ENCODE measurements at regions not wholly inside any gene's neighbourhood (a gene's known extent, or its start where the extent isn't known, plus 50 kb on each side); places are given as distances from the start of the nearest gene placed in this dataset.

DNA sequence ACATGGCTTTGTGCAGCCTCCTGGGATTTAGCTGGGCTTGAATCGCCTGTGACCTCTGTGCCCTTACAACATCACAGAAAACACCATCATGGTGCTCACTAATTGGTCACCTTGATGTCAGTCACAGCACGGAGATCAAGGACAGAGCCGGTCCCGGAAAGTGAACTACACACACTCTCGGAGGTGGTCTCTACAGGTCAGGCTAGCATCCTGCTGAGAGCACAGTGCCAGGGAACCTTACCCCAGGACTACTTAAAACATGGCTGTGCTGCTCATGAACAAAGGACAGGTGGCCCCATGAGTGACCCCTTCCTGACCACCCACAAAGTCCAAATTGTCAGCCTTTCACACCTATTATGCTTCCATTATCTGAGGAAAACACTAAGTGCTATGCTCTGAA, 1782.1 kb upstream of the CELF4 start:
- no peaks in the 10 kb centered on the region for H3K36me3 ChIP-seq
- no peaks in the 10 kb centered on the region for H3K27me3 ChIP-seq (replicated peaks in 1 of 7)
- no peak for TF ChIP-seq POLR2AphosphoS5 (IDR thresholded peaks at IDR 0.05)
- no peak for TF ChIP-seq POLR2A (IDR thresholded peaks at IDR 0.05)
- TF ChIP-seq, protein P1, sequence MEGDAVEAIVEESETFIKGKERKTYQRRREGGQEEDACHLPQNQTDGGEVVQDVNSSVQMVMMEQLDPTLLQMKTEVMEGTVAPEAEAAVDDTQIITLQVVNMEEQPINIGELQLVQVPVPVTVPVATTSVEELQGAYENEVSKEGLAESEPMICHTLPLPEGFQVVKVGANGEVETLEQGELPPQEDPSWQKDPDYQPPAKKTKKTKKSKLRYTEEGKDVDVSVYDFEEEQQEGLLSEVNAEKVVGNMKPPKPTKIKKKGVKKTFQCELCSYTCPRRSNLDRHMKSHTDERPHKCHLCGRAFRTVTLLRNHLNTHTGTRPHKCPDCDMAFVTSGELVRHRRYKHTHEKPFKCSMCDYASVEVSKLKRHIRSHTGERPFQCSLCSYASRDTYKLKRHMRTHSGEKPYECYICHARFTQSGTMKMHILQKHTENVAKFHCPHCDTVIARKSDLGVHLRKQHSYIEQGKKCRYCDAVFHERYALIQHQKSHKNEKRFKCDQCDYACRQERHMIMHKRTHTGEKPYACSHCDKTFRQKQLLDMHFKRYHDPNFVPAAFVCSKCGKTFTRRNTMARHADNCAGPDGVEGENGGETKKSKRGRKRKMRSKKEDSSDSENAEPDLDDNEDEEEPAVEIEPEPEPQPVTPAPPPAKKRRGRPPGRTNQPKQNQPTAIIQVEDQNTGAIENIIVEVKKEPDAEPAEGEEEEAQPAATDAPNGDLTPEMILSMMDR (IDR thresholded peaks at IDR 0.05 in 8 of 11, conservative IDR thresholded peaks at IDR 0.05 in 3 of 11), result no peak
- WGBS, 5 donors, result 66 to 89% (median 81%) methylated on average over 5 of the region's 5 CpGs
- H3K4me3 ChIP-seq, result no peak overlapping the region
- intact Hi-C loops (cut with DNase I; ENCODE audit: low total_unique reads), result no loop called here
- H3K9me3 ChIP-seq, result no peaks in the 10 kb centered on the region
- H3K27ac ChIP-seq, result no peak overlapping the region
- DNase-seq, result no peak
- no peaks in the 10 kb centered on the region for H3K4me1 ChIP-seq

- no peaks in the 10 kb centered on the region for H3K9me3 ChIP-seq
- H3K27me3 ChIP-seq (replicated peaks in 1 of 7), result no peaks in the 10 kb centered on the region
- H3K4me1 ChIP-seq, result no peaks in the 10 kb centered on the region
- no peaks in the 10 kb centered on the region for H3K36me3 ChIP-seq
- no peak for DNase-seq
- 90 to 98% (median 93%) methylated on average over 1 of the region's 1 CpG for WGBS, 5 donors
- H3K27ac ChIP-seq, result no peak overlapping the region
- TF ChIP-seq, protein P1 (IDR thresholded peaks at IDR 0.05 in 8 of 11, conservative IDR thresholded peaks at IDR 0.05 in 3 of 11), result no peak
- TF ChIP-seq POLR2AphosphoS5 (IDR thresholded peaks at IDR 0.05), result no peak
- TF ChIP-seq POLR2A (IDR thresholded peaks at IDR 0.05), result no peak
- H3K4me3 ChIP-seq, result no peak overlapping the region
- intact Hi-C loops (cut with DNase I; ENCODE audit: low total_unique reads), result no loop called here
Measured at GRCh38 chr18:39346916-39347315, 1781.3 kb upstream of the CELF4 start.

DNA sequence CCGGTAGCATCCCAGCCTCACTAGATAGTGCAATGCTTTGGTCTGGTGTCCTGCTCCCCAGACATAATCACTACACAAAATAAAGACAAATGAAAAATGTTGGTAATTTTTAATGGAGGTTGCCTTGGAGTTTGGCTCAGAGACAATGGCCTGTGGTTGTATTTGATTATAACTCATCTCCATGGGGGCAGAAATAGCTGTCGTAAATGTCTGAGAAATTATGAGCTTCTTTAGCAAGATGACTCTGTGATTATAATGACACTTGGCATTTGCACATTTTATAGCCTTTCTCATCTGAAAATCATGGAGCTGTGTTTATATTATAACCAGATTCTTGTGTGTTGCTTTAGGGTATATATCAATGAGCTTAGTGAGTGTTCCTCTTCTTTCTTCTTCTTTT, 1779.7 kb upstream of the CELF4 start:
- Histone ChIP-seq H3K4me1 (no peaks in the 10 kb centered on the region), H3K36me3 (no peaks in the 10 kb centered on the region), H3K4me3 (no peak overlapping the region), H3K9me3 (no peaks in the 10 kb centered on the region), H3K27ac (no peak overlapping the region), H3K27me3 (replicated peaks in 1 of 7) (no peaks in the 10 kb centered on the region)
- TF ChIP-seq POLR2A (IDR thresholded peaks at IDR 0.05) (no peak), POLR2AphosphoS5 (IDR thresholded peaks at IDR 0.05) (no peak)
- TF ChIP-seq, protein P1 (IDR thresholded peaks at IDR 0.05 in 8 of 11, conservative IDR thresholded peaks at IDR 0.05 in 3 of 11), result no peak
- DNase-seq, result no peak
- intact Hi-C loops (cut with DNase I; ENCODE audit: low total_unique reads), result no loop called here
- WGBS, 5 donors, result 77 to 88% (median 86%) methylated on average over 2 of the region's 2 CpGs

DNA sequence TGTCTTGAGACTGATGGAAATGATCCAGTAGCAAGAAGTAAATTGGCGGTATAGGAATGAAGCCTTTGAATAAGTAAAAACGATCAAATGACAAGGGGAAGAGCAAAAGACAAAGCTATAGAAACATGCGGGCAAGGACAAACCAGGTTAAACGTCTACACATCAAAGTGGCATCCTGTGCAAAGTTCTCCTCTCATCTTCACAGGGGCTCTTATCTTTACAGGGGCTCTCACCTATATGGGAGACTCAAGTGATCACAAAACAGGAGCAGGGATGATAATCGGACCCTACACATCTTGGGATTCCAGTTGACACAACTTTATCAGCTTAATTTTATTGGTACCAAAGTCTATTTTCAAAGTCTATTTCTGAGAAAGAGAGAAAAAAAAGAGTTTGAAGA, 1778.9 kb upstream of the CELF4 start:
- Histone ChIP-seq H3K4me3 (no peak overlapping the region), H3K36me3 (no peaks in the 10 kb centered on the region), H3K4me1 (no peaks in the 10 kb centered on the region), H3K27me3 (replicated peaks in 1 of 7) (no peaks in the 10 kb centered on the region), H3K27ac (no peak overlapping the region), H3K9me3 (no peaks in the 10 kb centered on the region)
- WGBS, 5 donors, result 85 to 93% (median 88%) methylated on average over 5 of the region's 5 CpGs
- intact Hi-C loops (cut with DNase I; ENCODE audit: low total_unique reads), result no loop called here
- TF ChIP-seq POLR2A (IDR thresholded peaks at IDR 0.05) (no peak), POLR2AphosphoS5 (IDR thresholded peaks at IDR 0.05) (no peak)
- TF ChIP-seq, protein P1 (IDR thresholded peaks at IDR 0.05 in 8 of 11, conservative IDR thresholded peaks at IDR 0.05 in 3 of 11), result no peak
- no peak for DNase-seq
